Neutrophil (primary cell): ENCODE measurements at regions not wholly inside any gene's neighbourhood (a gene's known extent, or its start where the extent isn't known, plus 50 kb on each side); places are given as distances from the start of the nearest gene placed in this dataset.

Source experiments
- H3K27ac ChIP-seq: fragments of 200-600 bp; sonication (generic); 2 replicates; pipeline ENCODE4 v1.5.1; 2016; ENCODE audit warnings: mild to moderate bottlenecking, moderate library complexity
- H3K27me3 ChIP-seq: fragments of 200-600 bp; sonication (generic); 2 replicates; pipeline ENCODE4 v1.6.0; 2016; ENCODE audit warnings: mild to moderate bottlenecking
- H3K36me3 ChIP-seq: fragments of 200-600 bp; sonication (generic); 2 replicates; pipeline ENCODE4 v1.5.1; 2017
- H3K4me1 ChIP-seq, 2 experiments: fragments of 200-600 bp in 1 of 2; sonication (generic) in 1 of 2; 1 replicate in 1 of 2; 2 replicates in 1 of 2; pipeline versions ENCODE4 v1.5.1 to v1.6.1; 2013 to 2016; ENCODE audit warnings: low read depth in 1 of 2, low read length in 1 of 2, mild to moderate bottlenecking in 1 of 2, moderate library complexity in 1 of 2; ENCODE audit not compliant: control insufficient read depth in 1 of 2, insufficient read depth in 1 of 2
- H3K4me3 ChIP-seq, 2 experiments: fragments of 200-600 bp in 1 of 2; sonication (generic) in 1 of 2; 1 replicate in 1 of 2; 2 replicates in 1 of 2; pipeline ENCODE4 v1.5.1; 2013 to 2016; ENCODE audit warnings: low read depth in 1 of 2, low read length in 1 of 2, mild to moderate bottlenecking in 1 of 2, moderate library complexity in 1 of 2
- H3K9me3 ChIP-seq: fragments of 200-600 bp; sonication (generic); 2 replicates; pipeline ENCODE4 v1.5.1; 2016
- TF ChIP-seq, protein P1 (sequence below): fragments of 200-600 bp; sonication (generic); IDR thresholded peaks from 2 replicates; pipeline ENCODE4 v1.5.1; 2016; ENCODE audit warnings: antibody characterized with exemption

DNA sequence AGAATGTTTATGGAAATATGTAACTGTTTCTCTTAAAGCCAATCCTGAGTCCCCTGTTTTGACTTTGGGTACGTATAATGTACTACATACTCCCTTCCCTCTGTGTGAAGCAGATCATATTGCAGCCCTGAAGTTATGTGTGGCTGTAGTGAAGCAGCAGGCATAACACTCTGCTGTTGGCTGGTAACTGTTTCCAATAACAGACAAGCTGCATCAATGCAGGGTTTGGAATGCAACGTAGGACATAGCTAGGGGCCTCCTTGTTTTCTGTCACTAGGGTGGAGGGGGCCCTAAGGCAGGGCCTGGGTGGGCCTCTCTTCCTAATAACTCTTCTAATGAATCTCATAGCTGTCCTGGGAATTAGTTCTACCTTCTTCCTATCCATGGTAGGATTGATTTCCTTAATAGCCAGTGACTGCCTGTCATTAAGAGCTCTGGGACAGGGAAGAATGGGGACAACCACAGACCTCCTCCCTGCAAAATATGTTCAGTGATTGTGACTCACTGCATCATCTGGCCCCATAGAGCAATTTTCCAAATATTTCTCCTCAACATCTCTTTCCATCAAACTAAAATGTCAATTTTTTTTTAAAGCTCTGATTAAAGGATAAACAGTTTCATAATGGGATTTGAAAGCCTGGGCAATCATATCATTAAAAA, 129.6 kb upstream of the HMHB1 start:
- no peaks in the 10 kb centered on the region for H3K36me3 ChIP-seq
- no peaks in the 10 kb centered on the region for H3K27me3 ChIP-seq
- no peak overlapping the region for H3K4me3 ChIP-seq
- H3K27ac ChIP-seq, result no peak overlapping the region
- H3K9me3 ChIP-seq, result no peaks in the 10 kb centered on the region
- no peaks in the 10 kb centered on the region for H3K4me1 ChIP-seq
- TF ChIP-seq, protein P1, sequence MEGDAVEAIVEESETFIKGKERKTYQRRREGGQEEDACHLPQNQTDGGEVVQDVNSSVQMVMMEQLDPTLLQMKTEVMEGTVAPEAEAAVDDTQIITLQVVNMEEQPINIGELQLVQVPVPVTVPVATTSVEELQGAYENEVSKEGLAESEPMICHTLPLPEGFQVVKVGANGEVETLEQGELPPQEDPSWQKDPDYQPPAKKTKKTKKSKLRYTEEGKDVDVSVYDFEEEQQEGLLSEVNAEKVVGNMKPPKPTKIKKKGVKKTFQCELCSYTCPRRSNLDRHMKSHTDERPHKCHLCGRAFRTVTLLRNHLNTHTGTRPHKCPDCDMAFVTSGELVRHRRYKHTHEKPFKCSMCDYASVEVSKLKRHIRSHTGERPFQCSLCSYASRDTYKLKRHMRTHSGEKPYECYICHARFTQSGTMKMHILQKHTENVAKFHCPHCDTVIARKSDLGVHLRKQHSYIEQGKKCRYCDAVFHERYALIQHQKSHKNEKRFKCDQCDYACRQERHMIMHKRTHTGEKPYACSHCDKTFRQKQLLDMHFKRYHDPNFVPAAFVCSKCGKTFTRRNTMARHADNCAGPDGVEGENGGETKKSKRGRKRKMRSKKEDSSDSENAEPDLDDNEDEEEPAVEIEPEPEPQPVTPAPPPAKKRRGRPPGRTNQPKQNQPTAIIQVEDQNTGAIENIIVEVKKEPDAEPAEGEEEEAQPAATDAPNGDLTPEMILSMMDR, result no peak

DNA sequence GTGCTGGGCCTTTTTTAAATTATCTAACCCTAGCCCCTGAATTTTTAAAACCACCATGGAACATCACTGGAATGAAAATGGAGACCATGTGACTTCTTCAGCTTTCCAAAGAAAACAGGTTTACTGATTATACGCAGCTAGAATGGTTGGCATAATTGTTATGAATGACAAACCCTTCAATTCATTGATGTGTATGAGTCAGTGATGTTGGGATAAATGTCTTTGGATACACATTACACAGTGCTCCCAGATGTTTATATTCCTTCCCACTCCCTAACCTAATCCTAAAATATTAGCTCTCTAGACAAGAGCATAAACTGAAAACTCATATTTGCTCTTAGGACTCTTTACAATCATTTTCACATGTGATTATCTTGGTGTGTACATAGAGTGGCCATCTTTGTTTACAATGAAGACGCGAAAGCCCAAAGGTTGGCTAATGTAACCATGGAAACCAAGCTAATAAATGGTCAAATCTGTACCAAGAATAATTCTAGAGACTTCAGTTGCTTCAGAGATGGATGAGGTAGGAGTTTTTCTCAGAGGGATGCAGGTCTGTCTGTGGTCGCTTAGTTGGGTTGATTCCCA, 131.2 kb upstream of the HMHB1 start:
- H3K36me3 ChIP-seq, result no peaks in the 10 kb centered on the region
- TF ChIP-seq, protein P1, result no peak
- H3K27me3 ChIP-seq, result no peaks in the 10 kb centered on the region
- no peaks in the 10 kb centered on the region for H3K4me1 ChIP-seq
- no peak overlapping the region for H3K27ac ChIP-seq
- no peak overlapping the region for H3K4me3 ChIP-seq
- H3K9me3 ChIP-seq, result no peaks in the 10 kb centered on the region

DNA sequence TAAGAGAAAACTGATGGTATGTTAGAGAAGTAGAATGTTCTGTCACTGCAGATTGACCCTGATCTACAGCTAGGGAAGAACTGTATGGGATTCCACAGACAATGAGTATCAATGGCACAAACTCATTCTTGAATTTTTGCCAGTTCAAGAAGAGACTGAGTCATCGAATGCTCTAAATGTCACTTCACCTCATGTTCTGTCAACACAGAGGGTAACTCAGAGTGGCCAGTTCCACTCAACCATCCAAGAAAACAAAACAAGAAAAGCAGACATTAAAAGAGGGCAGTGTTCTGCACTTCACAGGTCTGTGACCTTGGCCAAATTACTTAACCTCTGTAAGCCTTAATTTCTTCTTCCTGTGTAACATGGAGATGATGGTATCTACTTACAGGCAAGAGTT, 132.2 kb upstream of the HMHB1 start:
- no peaks in the 10 kb centered on the region for H3K9me3 ChIP-seq
- no peaks in the 10 kb centered on the region for H3K27me3 ChIP-seq
- H3K4me3 ChIP-seq, result no peak overlapping the region
- no peaks in the 10 kb centered on the region for H3K4me1 ChIP-seq
- TF ChIP-seq, protein P1, result no peak
- H3K27ac ChIP-seq, result no peak overlapping the region
- no peaks in the 10 kb centered on the region for H3K36me3 ChIP-seq

DNA sequence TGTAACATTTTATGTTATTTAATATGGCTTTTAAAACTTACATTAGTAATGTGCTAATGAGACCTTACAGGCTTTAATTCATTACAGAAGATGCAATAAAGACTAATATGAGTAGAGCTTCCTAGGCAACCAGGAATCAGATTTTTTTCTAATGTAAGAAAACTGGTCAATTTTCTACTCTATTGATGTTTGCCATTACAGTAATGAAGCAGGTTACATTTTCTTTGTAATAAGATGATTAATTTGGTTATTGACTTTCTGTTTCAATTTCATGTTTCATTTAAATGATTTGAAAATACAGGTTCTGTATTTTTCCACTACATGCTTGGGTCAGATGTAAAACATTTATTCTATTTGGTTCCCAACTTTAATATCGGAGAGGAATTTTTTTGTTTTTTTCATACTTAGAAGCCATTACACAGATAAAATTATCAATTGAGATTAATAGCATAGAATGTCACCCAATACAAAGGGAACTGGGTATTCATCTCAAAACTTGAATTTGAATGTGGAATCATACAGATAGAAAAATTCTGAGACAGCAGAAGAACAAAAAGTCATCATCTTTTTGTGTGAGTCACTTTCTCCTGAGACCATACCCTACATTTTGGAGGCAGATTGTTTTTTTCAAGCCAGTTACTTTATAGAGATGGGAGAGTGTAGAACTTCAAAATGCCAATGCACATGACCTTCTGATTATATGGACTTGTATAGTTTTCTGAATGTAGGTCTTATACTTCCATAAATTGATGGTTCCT, 133.6 kb upstream of the HMHB1 start:
- no peak overlapping the region for H3K4me3 ChIP-seq
- H3K36me3 ChIP-seq, result no peaks in the 10 kb centered on the region
- H3K9me3 ChIP-seq, result no peaks in the 10 kb centered on the region

DNA sequence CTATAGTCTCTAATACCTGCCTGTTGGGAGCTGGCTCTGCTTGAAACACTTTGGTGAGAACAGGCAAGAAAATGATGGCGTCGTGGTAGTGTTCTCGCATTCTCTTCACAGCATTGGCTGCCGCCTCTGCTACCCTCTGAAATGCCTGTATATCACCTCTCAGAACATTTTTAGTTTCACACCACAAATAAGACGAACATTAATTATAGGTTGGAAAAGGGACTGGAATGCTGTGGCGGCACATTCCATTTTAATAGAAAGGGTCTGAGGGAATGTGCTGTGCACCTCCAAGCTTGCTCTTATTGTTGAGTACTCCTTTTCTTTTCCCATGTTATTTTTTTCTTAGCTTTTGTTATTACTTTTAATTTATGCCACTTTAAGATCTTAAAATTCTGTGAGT, 134.6 kb upstream of the HMHB1 start:
- Histone ChIP-seq H3K4me1 (no peaks in the 10 kb centered on the region), H3K9me3 (no peaks in the 10 kb centered on the region), H3K27me3 (no peaks in the 10 kb centered on the region), H3K27ac (no peak overlapping the region), H3K36me3 (no peaks in the 10 kb centered on the region), H3K4me3 (no peak overlapping the region)
- TF ChIP-seq, protein P1, result no peak

More for the DNA sequence above, 133.6 kb upstream of the HMHB1 start:
- Histone ChIP-seq H3K27ac (no peak overlapping the region), H3K27me3 (no peaks in the 10 kb centered on the region), H3K4me1 (no peaks in the 10 kb centered on the region)
- TF ChIP-seq, protein P1, result no peak
